Activated naive CD8-positive, alpha-beta T cell (primary cell): ENCODE measurements at regions not wholly inside any gene's neighbourhood (a gene's known extent, or its start where the extent isn't known, plus 50 kb on each side); places are given as distances from the start of the nearest gene placed in this dataset.

ENCODE experiments used
- H3K27ac Mint-ChIP-seq: one replicate; pipeline ENCODE4 v1.8.0; 2021; ENCODE audit warnings: mixed read lengths
- H3K27me3 Mint-ChIP-seq: one replicate; pipeline ENCODE4 v1.8.0; 2021; ENCODE audit warnings: mixed read lengths
- H3K36me3 Mint-ChIP-seq: one replicate; pipeline ENCODE4 v1.8.0; 2021; ENCODE audit warnings: mixed read lengths
- H3K4me1 Mint-ChIP-seq: one replicate; pipeline ENCODE4 v1.8.0; 2021; ENCODE audit warnings: low read depth, mixed read lengths
- H3K4me3 Mint-ChIP-seq: one replicate; pipeline ENCODE4 v1.8.0; 2021; ENCODE audit warnings: mild to moderate bottlenecking, mixed read lengths
- H3K9me3 Mint-ChIP-seq: one replicate; pipeline ENCODE4 v1.8.0; 2021; ENCODE audit warnings: low read depth, mixed read lengths

DNA sequence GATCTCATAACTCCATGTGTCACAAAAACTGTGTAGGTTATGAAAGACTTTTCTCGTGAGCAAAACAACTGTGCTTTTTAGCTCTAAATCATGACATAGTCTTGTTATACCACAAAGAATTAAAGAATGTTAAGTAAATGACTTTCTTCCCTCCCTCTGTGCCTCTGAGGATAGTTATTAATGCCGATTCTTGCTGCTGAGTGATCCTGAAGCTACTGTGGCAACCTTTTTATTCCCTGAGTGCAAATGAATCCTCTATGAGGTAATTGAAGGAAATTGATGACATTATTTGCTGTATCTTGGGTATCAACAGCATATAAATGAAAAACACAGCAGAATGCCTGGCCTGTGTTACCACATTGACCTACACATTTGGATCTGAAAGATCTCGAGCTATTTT, 142.2 kb upstream of the HDAC9 start:
- H3K27ac Mint-ChIP-seq = no peak overlapping the region
- H3K36me3 Mint-ChIP-seq = no peaks in the 10 kb centered on the region
- H3K4me3 Mint-ChIP-seq = no peak overlapping the region
- no peaks in the 10 kb centered on the region for H3K9me3 Mint-ChIP-seq
- peaks cover 1% of the 10 kb centered on the region for H3K4me1 Mint-ChIP-seq
- peaks cover 4% of the 10 kb centered on the region for H3K27me3 Mint-ChIP-seq

DNA sequence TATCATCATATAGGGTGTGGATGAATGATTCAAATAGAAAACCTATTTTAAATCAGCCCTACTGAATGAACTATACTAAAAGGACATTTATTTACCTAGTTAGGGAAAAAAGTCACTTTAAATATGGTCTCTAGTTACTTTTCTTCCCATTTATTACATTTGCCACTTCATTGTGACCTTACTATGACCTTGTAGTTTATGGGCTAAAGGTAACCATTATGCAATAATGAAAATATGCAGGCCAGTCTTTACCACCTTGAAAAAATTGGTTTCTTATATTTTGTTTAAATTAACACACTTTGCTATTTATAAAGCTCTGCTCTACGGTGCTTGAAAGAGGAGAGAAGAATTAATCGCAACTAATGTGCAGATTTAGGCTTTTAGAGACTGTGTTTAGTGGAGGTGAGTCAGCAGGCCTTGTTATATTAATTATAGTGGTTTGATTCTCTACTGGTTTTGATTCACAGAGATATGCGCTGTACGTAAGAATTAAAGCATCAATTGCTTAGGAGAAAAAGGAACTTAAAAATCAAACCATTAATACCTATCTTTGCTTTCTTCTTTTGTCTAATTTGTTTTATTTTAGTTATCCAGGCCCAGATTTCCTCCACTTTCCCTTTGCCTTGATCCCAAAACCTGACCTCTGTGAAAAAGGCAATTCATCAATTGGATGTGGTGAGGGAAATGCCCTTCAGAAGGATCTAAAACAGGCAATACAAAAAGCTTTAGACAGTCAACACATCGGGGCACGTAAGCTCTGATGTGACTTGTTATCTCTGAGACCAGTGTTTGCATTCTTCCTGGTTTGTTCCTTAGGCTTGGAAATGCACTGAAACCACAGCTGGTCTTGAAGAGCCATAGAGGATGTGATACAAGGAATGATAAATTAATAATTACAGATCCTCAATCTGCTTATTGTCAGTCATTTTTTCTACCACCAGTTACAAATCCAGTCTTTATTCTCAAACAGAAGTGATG, 141.2 kb upstream of the HDAC9 start:
- Mint-ChIP-seq H3K4me1 (peaks cover 1% of the 10 kb centered on the region), H3K36me3 (no peaks in the 10 kb centered on the region), H3K4me3 (no peak overlapping the region), H3K27ac (no peak overlapping the region), H3K9me3 (no peaks in the 10 kb centered on the region), H3K27me3 (peaks cover 4% of the 10 kb centered on the region)

DNA sequence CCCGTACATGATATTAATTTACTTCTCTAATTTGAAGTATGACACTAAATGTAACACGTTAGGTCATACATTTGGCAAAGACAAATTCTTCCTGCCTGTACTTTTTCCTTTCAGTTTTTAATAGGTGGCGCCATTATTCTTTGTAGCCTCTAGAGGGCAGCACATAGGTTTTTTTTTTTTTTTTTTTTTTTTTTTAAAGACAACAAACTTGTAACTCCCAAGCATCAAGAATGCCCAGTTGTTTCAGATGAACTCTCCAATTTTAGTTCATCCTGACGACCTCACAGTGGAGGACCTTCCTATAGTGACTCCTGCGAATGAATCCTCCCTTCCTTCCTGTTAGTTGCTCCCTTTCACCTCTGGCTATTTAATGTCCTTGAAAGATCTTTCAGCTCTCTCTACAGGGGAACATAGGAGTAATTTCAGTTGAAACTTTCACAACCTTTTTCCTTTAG, 139.3 kb upstream of the HDAC9 start:
- Mint-ChIP-seq H3K9me3 (no peaks in the 10 kb centered on the region), H3K36me3 (no peaks in the 10 kb centered on the region), H3K27ac (no peak overlapping the region), H3K4me1 (peaks cover 1% of the 10 kb centered on the region), H3K27me3 (peaks cover 4% of the 10 kb centered on the region), H3K4me3 (no peak overlapping the region)

DNA sequence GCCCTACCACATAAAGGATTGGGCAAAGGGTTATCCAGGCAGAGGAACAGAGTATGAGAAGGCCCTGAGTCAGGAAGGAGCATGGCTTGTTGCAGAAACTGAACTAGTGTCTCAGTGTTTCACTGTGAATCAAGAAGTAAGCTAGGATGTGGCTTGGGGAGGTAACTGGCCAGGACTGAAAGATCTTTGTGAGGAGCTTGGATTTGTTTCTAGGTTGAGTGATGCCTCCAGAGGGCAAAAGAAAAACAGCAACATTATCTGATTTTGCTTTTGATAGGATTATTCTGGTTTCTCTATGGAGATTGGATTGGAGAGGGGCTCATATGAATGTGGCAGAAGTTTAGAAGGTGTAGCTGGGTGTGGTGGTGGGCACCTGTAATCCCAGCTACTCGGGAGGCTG, 137.9 kb upstream of the HDAC9 start:
- no peak overlapping the region for H3K27ac Mint-ChIP-seq
- H3K4me3 Mint-ChIP-seq = no peak overlapping the region
- no peaks in the 10 kb centered on the region for H3K9me3 Mint-ChIP-seq
- H3K36me3 Mint-ChIP-seq = no peaks in the 10 kb centered on the region
- peaks cover 2% of the 10 kb centered on the region for H3K27me3 Mint-ChIP-seq
- peaks cover 1% of the 10 kb centered on the region for H3K4me1 Mint-ChIP-seq

DNA sequence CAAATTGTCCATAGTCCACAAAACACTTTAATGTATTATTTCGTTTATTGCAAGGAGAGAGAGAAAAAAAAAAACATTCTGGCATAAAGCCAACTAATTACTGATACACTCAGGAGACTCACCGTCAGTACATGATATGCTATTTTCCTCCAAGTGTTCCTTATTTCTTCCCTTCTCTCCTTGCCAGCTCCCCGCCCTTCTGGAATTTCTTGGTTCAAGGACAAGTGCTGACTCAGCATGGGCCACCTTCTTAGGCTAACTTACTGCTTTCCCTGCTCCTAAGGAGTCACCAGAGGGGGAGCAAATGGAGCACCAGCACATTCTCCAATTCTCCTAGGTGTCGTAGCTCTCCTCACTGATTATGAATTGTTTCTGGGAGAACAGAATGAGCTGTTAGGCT, 133.8 kb upstream of the HDAC9 start:
- Mint-ChIP-seq H3K4me3 (no peak overlapping the region), H3K4me1 (no peaks in the 10 kb centered on the region), H3K9me3 (no peaks in the 10 kb centered on the region), H3K27me3 (no peaks in the 10 kb centered on the region), H3K36me3 (no peaks in the 10 kb centered on the region), H3K27ac (no peak overlapping the region)

DNA sequence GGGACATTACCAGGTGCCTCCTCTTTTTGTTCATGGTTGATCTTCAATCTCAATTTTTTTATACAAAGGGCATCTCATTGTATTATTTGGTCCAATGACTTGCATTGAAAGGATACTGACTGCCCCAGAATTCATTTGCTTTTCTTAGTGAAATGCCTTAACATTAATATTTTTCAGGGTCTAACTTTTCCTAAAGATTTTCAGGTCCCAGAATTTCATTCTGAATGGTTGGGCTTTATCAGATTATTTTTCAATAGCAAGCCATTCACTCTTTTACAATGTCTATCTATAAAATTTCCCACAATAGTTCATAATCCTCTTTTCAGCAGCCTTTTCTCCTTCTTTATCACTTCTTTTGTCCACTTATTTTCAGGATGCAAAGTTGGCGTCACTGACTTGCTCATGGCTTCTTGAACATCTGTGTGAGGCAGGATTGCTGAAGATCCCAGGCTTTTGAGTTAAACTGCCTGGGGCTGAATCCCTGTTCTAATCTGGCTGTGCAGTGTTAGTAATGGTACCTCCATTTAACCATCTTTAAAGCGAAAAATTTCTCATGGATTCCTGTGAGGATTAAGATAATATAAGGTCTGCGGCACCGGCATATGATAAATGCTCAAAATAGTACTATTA, 131.7 kb upstream of the HDAC9 start:
- no peak overlapping the region for H3K4me3 Mint-ChIP-seq
- H3K27ac Mint-ChIP-seq = no peak overlapping the region
- no peaks in the 10 kb centered on the region for H3K9me3 Mint-ChIP-seq
- no peaks in the 10 kb centered on the region for H3K4me1 Mint-ChIP-seq
- no peaks in the 10 kb centered on the region for H3K27me3 Mint-ChIP-seq
- no peaks in the 10 kb centered on the region for H3K36me3 Mint-ChIP-seq

DNA sequence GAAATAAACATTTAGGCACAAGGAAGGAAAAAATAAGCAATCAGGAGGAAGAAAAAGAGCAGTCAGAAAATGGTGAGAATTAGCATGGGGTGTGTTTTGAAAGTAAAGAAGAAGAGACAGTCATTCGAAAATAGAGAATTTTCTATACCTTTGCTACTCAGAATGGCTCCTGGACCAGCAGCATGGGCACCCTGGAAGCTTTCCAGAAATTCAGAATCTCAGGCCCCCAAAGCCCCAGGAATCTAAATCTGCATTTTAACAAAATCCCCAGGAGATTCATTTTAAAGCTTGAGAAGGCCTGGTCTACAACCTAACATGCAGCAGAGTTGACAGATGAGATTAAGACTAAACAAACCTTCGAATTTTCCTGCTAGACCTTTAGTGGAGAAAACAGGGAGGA, 131.2 kb upstream of the HDAC9 start:
- no peaks in the 10 kb centered on the region for H3K4me1 Mint-ChIP-seq
- no peaks in the 10 kb centered on the region for H3K9me3 Mint-ChIP-seq
- no peak overlapping the region for H3K4me3 Mint-ChIP-seq
- H3K27me3 Mint-ChIP-seq = no peaks in the 10 kb centered on the region
- H3K27ac Mint-ChIP-seq = no peak overlapping the region
- no peaks in the 10 kb centered on the region for H3K36me3 Mint-ChIP-seq

DNA sequence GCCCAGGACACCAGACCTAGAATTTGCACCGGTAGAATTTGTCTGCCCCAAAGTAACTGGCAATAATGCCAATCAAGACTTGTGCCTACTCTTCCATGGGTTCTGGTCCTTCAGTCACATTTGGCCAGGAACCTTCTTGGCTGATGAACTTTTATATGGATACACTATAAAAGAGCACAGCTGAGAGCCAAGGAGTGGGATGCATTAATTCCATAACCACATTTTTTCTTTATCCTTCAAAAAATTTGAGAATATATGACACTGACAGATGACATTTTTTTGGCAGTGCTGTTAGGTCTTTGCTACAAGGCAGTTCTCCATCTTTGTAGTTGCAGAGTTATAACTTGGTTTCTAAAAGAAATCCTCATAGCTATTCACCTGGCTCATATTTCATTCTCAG, 129.2 kb upstream of the HDAC9 start:
- H3K36me3 Mint-ChIP-seq = no peaks in the 10 kb centered on the region
- H3K27me3 Mint-ChIP-seq = peaks cover 1% of the 10 kb centered on the region
- H3K27ac Mint-ChIP-seq = no peak overlapping the region
- no peaks in the 10 kb centered on the region for H3K4me1 Mint-ChIP-seq
- no peak overlapping the region for H3K4me3 Mint-ChIP-seq
- no peaks in the 10 kb centered on the region for H3K9me3 Mint-ChIP-seq

DNA sequence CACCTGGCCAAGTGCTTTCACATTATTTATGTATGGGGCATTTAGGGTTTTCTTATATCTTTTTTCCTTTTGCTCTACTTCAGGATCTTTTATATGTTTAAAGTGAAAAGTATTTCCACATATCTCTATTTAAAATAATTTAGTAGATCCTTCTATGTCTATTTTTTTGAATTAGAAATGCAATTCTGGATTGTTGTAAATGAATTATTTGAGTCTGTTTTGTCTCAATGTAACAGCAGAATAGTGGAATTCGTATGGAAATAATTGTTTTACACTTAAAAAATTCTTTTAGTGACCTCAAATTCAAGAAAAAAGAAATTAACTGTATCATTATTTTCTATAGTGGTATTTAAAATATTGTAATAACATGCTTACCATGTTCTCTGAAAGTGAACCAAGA, 126.5 kb upstream of the HDAC9 start:
- Mint-ChIP-seq H3K4me3 (no peak overlapping the region), H3K4me1 (no peaks in the 10 kb centered on the region)

DNA sequence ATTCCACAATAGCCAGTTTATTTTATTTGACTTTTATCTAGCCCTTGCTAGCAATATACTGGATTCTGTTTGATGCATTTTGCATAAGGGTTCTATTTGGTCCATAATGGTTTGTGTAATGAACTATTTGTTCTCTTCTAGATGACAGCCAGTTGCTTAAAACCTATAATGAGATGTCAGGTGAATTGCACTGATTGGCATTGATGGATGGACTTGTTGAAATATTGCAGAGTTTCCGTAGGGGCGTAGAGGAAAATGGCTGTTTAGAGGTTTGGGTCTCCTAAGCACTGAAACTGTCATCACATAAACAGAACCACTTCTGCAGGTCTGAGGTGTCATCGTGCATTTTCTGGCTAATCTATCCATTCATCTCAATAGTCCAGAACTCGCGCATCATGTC, 124.9 kb upstream of the HDAC9 start:
- H3K4me3 Mint-ChIP-seq = no peak overlapping the region
- H3K27me3 Mint-ChIP-seq = peaks cover 1% of the 10 kb centered on the region
- no peaks in the 10 kb centered on the region for H3K36me3 Mint-ChIP-seq
- no peaks in the 10 kb centered on the region for H3K9me3 Mint-ChIP-seq
- no peaks in the 10 kb centered on the region for H3K4me1 Mint-ChIP-seq
- H3K27ac Mint-ChIP-seq = no peak overlapping the region

More for the DNA sequence above, 126.5 kb upstream of the HDAC9 start:
- H3K36me3 Mint-ChIP-seq = no peaks in the 10 kb centered on the region
- H3K27me3 Mint-ChIP-seq = peaks cover 1% of the 10 kb centered on the region
- H3K27ac Mint-ChIP-seq = no peak overlapping the region
- no peaks in the 10 kb centered on the region for H3K9me3 Mint-ChIP-seq

DNA sequence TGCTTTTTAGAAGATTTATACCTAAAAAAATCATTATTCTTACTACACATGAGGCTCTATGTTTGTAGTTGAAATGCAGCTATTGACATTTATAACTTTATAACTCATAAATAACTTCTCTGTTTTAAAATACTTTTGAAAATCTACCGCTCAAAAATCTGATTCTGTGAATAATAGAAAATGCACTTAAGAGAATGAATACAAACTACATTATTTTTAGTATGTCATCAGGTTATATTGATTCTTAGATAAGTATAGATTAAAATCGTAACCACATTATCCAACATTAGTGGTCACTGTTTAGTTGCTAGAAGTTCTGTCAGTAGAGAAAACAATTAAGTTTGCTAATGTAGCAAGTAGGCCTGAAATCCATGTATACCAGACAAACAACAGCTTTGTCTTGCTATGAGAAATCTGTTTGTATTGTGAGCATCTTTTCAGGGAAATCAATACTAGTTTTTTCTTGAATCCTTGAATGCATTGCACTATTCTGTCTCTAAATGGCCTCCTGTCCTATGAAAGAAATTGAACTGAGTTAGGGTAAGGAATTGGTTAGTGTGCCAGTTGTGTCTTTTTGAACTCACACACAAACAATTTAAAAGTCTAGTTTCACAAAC, 116.5 kb upstream of the HDAC9 start:
- H3K36me3 Mint-ChIP-seq = no peaks in the 10 kb centered on the region
- H3K4me1 Mint-ChIP-seq = no peaks in the 10 kb centered on the region
- H3K27ac Mint-ChIP-seq = no peak overlapping the region
- H3K9me3 Mint-ChIP-seq = no peaks in the 10 kb centered on the region
- no peak overlapping the region for H3K4me3 Mint-ChIP-seq
- H3K27me3 Mint-ChIP-seq = no peaks in the 10 kb centered on the region

DNA sequence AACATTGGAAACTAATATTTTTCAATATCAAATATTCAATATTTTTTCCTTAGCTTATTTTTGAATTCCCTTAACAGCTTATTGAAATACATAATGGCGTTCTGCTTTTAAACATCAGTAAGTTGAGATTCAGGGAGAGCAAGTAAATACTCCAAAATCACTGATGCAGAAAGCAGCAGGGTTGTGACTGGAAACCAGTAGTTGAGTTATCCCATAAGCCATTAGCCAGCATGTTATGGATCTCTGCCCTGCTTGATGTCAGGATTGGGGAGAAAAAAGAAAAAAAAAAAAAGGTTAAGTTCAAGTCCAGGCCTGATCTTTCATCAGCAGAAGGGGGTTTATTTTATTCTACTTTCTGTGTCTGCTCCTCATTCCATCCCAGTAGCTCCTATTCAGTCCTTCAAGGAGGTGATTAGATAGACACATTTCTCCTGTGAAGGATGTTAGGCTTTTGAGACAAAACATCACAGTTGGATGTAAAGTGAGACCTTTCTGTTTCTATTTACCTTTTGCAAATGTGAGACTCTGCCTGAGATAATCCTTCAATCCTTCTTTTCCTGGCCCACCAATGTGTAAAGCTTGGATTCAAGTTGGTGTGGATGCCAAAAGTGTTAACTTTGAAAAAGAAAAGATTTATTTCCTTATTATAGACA, 110.9 kb upstream of the HDAC9 start:
- no peak overlapping the region for H3K27ac Mint-ChIP-seq
- H3K9me3 Mint-ChIP-seq = no peaks in the 10 kb centered on the region
- H3K4me1 Mint-ChIP-seq = no peaks in the 10 kb centered on the region
- H3K4me3 Mint-ChIP-seq = no peak overlapping the region
- peaks cover 5% of the 10 kb centered on the region for H3K27me3 Mint-ChIP-seq
- no peaks in the 10 kb centered on the region for H3K36me3 Mint-ChIP-seq

DNA sequence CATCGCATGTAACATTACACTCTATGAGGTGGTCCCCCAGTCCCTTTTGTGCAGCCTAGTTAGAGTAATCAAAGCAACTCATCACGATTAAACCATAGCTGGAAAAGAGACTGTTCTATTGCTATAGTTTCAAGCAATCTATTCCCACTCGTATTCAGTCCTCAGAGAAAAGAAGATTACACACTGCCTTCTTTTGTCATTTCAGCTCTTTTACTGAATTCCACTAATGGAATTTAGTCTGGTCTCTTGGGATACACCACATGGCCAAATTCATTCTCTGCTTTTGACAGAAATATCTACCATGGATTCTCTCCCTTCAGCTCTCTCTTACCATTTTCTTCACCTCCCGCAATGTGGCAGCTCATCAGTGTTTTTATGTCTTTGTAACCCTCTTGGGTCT, 108.9 kb upstream of the HDAC9 start:
- H3K27ac Mint-ChIP-seq = no peak overlapping the region
- H3K4me1 Mint-ChIP-seq = no peaks in the 10 kb centered on the region
- peaks cover 5% of the 10 kb centered on the region for H3K27me3 Mint-ChIP-seq
- H3K9me3 Mint-ChIP-seq = no peaks in the 10 kb centered on the region
- no peaks in the 10 kb centered on the region for H3K36me3 Mint-ChIP-seq
- no peak overlapping the region for H3K4me3 Mint-ChIP-seq

DNA sequence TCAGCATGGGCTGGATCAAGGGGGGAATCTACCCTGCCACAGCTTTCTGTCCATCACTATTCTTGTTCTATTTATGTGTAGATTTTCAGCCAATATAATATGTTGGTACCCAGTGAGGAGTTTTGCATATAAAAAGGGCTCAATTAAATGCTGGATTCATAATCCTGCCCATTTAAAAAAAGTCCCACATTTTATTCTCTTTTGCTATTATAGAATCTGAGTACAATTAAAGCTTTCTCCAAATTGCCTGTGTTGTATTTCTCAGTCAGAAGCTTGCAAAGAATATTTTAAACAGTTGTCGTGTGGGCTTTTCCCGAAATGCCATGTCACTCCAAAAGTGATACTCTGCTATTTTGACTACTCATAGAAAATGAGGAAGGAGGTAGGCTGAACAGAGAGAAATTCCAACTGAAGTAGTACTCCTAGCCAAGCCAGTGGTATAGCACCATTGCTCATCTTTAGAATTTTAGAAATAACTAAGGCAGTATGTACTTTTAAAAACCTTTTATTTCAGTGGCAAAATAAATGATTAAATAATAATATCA, 108.3 kb upstream of the HDAC9 start:
- Mint-ChIP-seq H3K9me3 (no peaks in the 10 kb centered on the region), H3K27ac (no peak overlapping the region), H3K27me3 (peaks cover 5% of the 10 kb centered on the region), H3K36me3 (no peaks in the 10 kb centered on the region), H3K4me3 (no peak overlapping the region), H3K4me1 (no peaks in the 10 kb centered on the region)

DNA sequence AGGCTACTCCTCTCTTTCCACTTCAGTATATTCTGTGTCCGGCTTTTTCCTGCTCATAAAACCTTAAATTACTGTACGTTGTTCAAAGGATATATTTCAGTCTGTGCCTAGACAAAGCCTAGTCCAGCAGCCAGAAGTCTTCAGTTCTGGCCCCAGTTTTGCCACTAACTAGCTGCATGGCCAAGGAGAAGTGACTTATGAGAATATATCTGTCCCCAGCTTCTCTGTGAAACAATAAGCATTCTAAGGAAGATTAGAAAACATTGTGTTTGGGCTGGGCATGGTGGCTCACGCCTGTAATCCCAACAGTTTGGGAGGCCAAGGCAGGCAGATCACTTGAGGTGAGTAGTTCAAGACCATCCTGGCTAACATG, 105.0 kb upstream of the HDAC9 start:
- no peak overlapping the region for H3K4me3 Mint-ChIP-seq
- no peak overlapping the region for H3K27ac Mint-ChIP-seq
- no peaks in the 10 kb centered on the region for H3K4me1 Mint-ChIP-seq
- H3K27me3 Mint-ChIP-seq = peaks cover 5% of the 10 kb centered on the region
- H3K9me3 Mint-ChIP-seq = no peaks in the 10 kb centered on the region
- H3K36me3 Mint-ChIP-seq = no peaks in the 10 kb centered on the region
